Gastrocnemius medialis (tissue), 4 donors: ENCODE measurements at regions not wholly inside any gene's neighbourhood (a gene's known extent, or its start where the extent isn't known, plus 50 kb on each side); places are given as distances from the start of the nearest gene placed in this dataset.

Experiments
- ATAC-seq, 2 donors: fragments of 150-250 bp; one replicate each; pipeline ENCODE4 v1.9.1; 2016
- DNase-seq, 2 donors: peaks; one replicate each; pipeline ENCODE4 v3.0.0-alpha.2; 2019
- H3K27ac ChIP-seq, 4 donors: fragments of 200-600 bp; sonication (generic); 1 replicate in 1 of 4; 2 replicates in 3 of 4; pipeline ENCODE4 v1.5.1; 2016 to 2018; ENCODE audit warnings: mild to moderate bottlenecking in 2 of 4, moderate library complexity in 1 of 4
- H3K27me3 ChIP-seq, 3 donors: fragments of 200-600 bp; sonication (generic) in 2 of 3; 1 replicate in 1 of 3; 2 replicates in 2 of 3; pipeline versions ENCODE4 v1.5.1 to v1.6.0; 2016 to 2019; ENCODE audit warnings: mild to moderate bottlenecking in 1 of 3, moderate library complexity in 1 of 3
- H3K36me3 ChIP-seq, 2 donors: fragments of 200-600 bp; sonication (generic) in 1 of 2; one replicate each; pipeline ENCODE4 v1.5.1; 2017 to 2018
- H3K4me1 ChIP-seq, 2 donors: fragments of 200-600 bp; sonication (generic) in 1 of 2; one replicate each; pipeline ENCODE4 v1.5.1; 2016 to 2017; ENCODE audit warnings: mild to moderate bottlenecking in 2 of 2
- H3K4me3 ChIP-seq, 4 donors: fragments of 200-600 bp; sonication (generic) in 3 of 4; 1 replicate in 1 of 4; 2 replicates in 3 of 4; pipeline ENCODE4 v1.5.1; 2016 to 2019; ENCODE audit warnings: mild to moderate bottlenecking in 2 of 4
- H3K9me3 ChIP-seq, 3 donors: fragments of 200-600 bp; sonication (generic) in 2 of 3; 1 replicate in 1 of 3; 2 replicates in 2 of 3; pipeline ENCODE4 v1.5.1; 2016 to 2019
- CTCF ChIP-seq, 5 experiments: fragments of 450-650 bp in 3 of 5; fragments of 200-600 bp in 2 of 5; sonication (generic) in 2 of 5; IDR thresholded peaks in 4 of 5; conservative IDR thresholded peaks in 1 of 5; 1 replicate in 4 of 5; 2 replicates in 1 of 5; pipeline ENCODE4 v1.5.1; 2016 to 2019; ENCODE audit warnings: antibody characterized with exemption in 5 of 5, mild to moderate bottlenecking in 3 of 5, moderate library complexity in 3 of 5
- POLR2A ChIP-seq, 2 donors: fragments of 450-650 bp; IDR thresholded peaks; one replicate each; pipeline ENCODE4 v1.6.1; 2017; ENCODE audit warnings: antibody characterized with exemption in 2 of 2, mild to moderate bottlenecking in 2 of 2, moderate library complexity in 2 of 2
- in situ Hi-C, 4 donors: fragments of 200-750 bp; cut with MboI; loops; one replicate each; pipeline versions ENCODE4 v1.15.0 to v1.8.0; 2017; ENCODE audit warnings: low sequenced_read_pairs in 4 of 4
- intact Hi-C: fragments of 100-400 bp; cut with DNase I; formaldehyde crosslinking; loops from one replicate; pipeline ENCODE4 v1.15.1; 2023; ENCODE audit warnings: low total_unique reads

- peak; percentile 46 to 64 for ATAC-seq
- H3K36me3 ChIP-seq, result no peaks in the 10 kb centered on the region
- peaks cover 8 to 21% of the 10 kb centered on the region in 2 donors for H3K4me1 ChIP-seq
- no peaks in the 10 kb centered on the region for H3K9me3 ChIP-seq
- peak overlapping the region in 1 of 4 donors; percentile 62 for H3K27ac ChIP-seq
- TF ChIP-seq POLR2A (IDR thresholded peaks at IDR 0.05), result no peak
- TF ChIP-seq CTCF (IDR thresholded peaks at IDR 0.05 in 4 of 5, conservative IDR thresholded peaks at IDR 0.05 in 1 of 5), result no peak
- in situ Hi-C loops (no loop called here), intact Hi-C loops (no loop called here)
- H3K27me3 ChIP-seq, result no peaks in the 10 kb centered on the region
- peak; percentile 35 to 48 for DNase-seq
- no peak overlapping the region for H3K4me3 ChIP-seq
These were observed 360.6 kb upstream of the USP24 start for GRCh38 chr1:55575571-55576279.

GRCh38 chr1:55574691-55575225 lies 359.6 kb upstream of the USP24 start:
- Histone ChIP-seq H3K4me1 (peaks cover 8 to 13% of the 10 kb centered on the region in 2 donors), H3K4me3 (no peak overlapping the region), H3K9me3 (no peaks in the 10 kb centered on the region), H3K36me3 (no peaks in the 10 kb centered on the region), H3K27me3 (no peaks in the 10 kb centered on the region), H3K27ac (no peak overlapping the region)
- ATAC-seq (no peak), DNase-seq (no peak)
- TF ChIP-seq CTCF (IDR thresholded peaks at IDR 0.05 in 4 of 5, conservative IDR thresholded peaks at IDR 0.05 in 1 of 5) (no peak), POLR2A (IDR thresholded peaks at IDR 0.05) (no peak)
- intact Hi-C loops (no loop called here), in situ Hi-C loops (no loop called here)

- peaks cover 8 to 13% of the 10 kb centered on the region in 2 donors for H3K4me1 ChIP-seq
- H3K4me3 ChIP-seq, result no peak overlapping the region
- DNase-seq (peak; percentile 44 to 66), ATAC-seq (peak; percentile 86 to 87)
- H3K27me3 ChIP-seq, result no peaks in the 10 kb centered on the region
- TF ChIP-seq POLR2A (IDR thresholded peaks at IDR 0.05) (no peak), CTCF (IDR thresholded peaks at IDR 0.05 in 4 of 5, conservative IDR thresholded peaks at IDR 0.05 in 1 of 5) (no peak)
- no peaks in the 10 kb centered on the region for H3K36me3 ChIP-seq
- intact Hi-C loops (no loop called here), in situ Hi-C loops (no loop called here)
- H3K9me3 ChIP-seq, result no peaks in the 10 kb centered on the region
- peak overlapping the region in 1 of 4 donors; percentile 26 for H3K27ac ChIP-seq
These were observed 357.9 kb upstream of the USP24 start for GRCh38 chr1:55572878-55573734.

GRCh38 chr1:55571767-55572166 lies 356.6 kb upstream of the USP24 start:
- no peak for ATAC-seq
- Histone ChIP-seq H3K9me3 (no peaks in the 10 kb centered on the region), H3K36me3 (no peaks in the 10 kb centered on the region), H3K4me1 (peaks cover 8 to 13% of the 10 kb centered on the region in 2 donors), H3K4me3 (no peak overlapping the region), H3K27ac (no peak overlapping the region), H3K27me3 (no peaks in the 10 kb centered on the region)
- TF ChIP-seq CTCF (IDR thresholded peaks at IDR 0.05 in 4 of 5, conservative IDR thresholded peaks at IDR 0.05 in 1 of 5), result no peak
- no peak for TF ChIP-seq POLR2A (IDR thresholded peaks at IDR 0.05)
- intact Hi-C loops, result no loop called here
- in situ Hi-C loops, result no loop called here
- no peak for DNase-seq
